ENCODE measurements at regions not wholly inside any gene's neighbourhood (a gene's known extent, or its start where the extent isn't known, plus 50 kb on each side); places are given as distances from the start of the nearest gene placed in this dataset.

GRCh38 chr6:142694054-142694453 lies 250.9 kb downstream of the HIVEP2 start:
- peaks cover 20% of the 10 kb centered on the region for H3K4me1 ChIP-seq (ENCODE audit: insufficient read depth, low read length)
- no peaks in the 10 kb centered on the region for H3K9me3 ChIP-seq (ENCODE audit: control insufficient read depth, insufficient read depth, low read length)
- no peak overlapping the region for H3K9ac ChIP-seq (ENCODE audit: low read depth, low read length)
- no peaks in the 10 kb centered on the region for H3K36me3 ChIP-seq (ENCODE audit: insufficient read depth, low read length)

- H3K9ac ChIP-seq (ENCODE audit: low read depth, low read length) = no peak overlapping the region
- no peaks in the 10 kb centered on the region for H3K36me3 ChIP-seq (ENCODE audit: insufficient read depth, low read length)
- H3K4me1 ChIP-seq (ENCODE audit: insufficient read depth, low read length) = peaks cover 20% of the 10 kb centered on the region
These were observed 250.0 kb downstream of the HIVEP2 start for GRCh38 chr6:142695016-142695415.

GRCh38 chr6:142696123-142697000 lies 248.6 kb downstream of the HIVEP2 start:
- Histone ChIP-seq H3K4me1 (ENCODE audit: insufficient read depth, low read length) (peaks cover 20% of the 10 kb centered on the region), H3K9ac (ENCODE audit: low read depth, low read length) (no peak overlapping the region), H3K36me3 (ENCODE audit: insufficient read depth, low read length) (no peaks in the 10 kb centered on the region), H3K9me3 (ENCODE audit: control insufficient read depth, insufficient read depth, low read length) (no peaks in the 10 kb centered on the region)

More at GRCh38 chr6:142695016-142695415, 250.0 kb downstream of the HIVEP2 start:
- H3K9me3 ChIP-seq (ENCODE audit: control insufficient read depth, insufficient read depth, low read length) = no peaks in the 10 kb centered on the region

GRCh38 chr6:142697001-142697335 lies 248.0 kb downstream of the HIVEP2 start:
- Histone ChIP-seq H3K36me3 (ENCODE audit: insufficient read depth, low read length) (no peaks in the 10 kb centered on the region), H3K9me3 (ENCODE audit: control insufficient read depth, insufficient read depth, low read length) (no peaks in the 10 kb centered on the region), H3K9ac (ENCODE audit: low read depth, low read length) (no peak overlapping the region), H3K4me1 (ENCODE audit: insufficient read depth, low read length) (peaks cover 20% of the 10 kb centered on the region)

GRCh38 chr6:142697922-142698321 lies 247.1 kb downstream of the HIVEP2 start:
- peaks cover 16% of the 10 kb centered on the region for H3K4me1 ChIP-seq (ENCODE audit: insufficient read depth, low read length)
- H3K9ac ChIP-seq (ENCODE audit: low read depth, low read length) = no peak overlapping the region
- H3K36me3 ChIP-seq (ENCODE audit: insufficient read depth, low read length) = no peaks in the 10 kb centered on the region
- H3K9me3 ChIP-seq (ENCODE audit: control insufficient read depth, insufficient read depth, low read length) = no peaks in the 10 kb centered on the region

- H3K9ac ChIP-seq (ENCODE audit: low read depth, low read length) = no peak overlapping the region
- H3K9me3 ChIP-seq (ENCODE audit: control insufficient read depth, insufficient read depth, low read length) = no peaks in the 10 kb centered on the region
- H3K4me1 ChIP-seq (ENCODE audit: insufficient read depth, low read length) = peaks cover 11% of the 10 kb centered on the region
- no peaks in the 10 kb centered on the region for H3K36me3 ChIP-seq (ENCODE audit: insufficient read depth, low read length)
These were observed 246.2 kb downstream of the HIVEP2 start for GRCh38 chr6:142698751-142699150.

- Histone ChIP-seq H3K9me3 (ENCODE audit: control insufficient read depth, insufficient read depth, low read length) (no peaks in the 10 kb centered on the region), H3K36me3 (ENCODE audit: insufficient read depth, low read length) (no peaks in the 10 kb centered on the region), H3K9ac (ENCODE audit: low read depth, low read length) (no peak overlapping the region), H3K4me1 (ENCODE audit: insufficient read depth, low read length) (peaks cover 11% of the 10 kb centered on the region)
These were observed 245.6 kb downstream of the HIVEP2 start for GRCh38 chr6:142699391-142699790.

GRCh38 chr6:142700032-142700431 lies 244.9 kb downstream of the HIVEP2 start:
- Histone ChIP-seq H3K4me1 (ENCODE audit: insufficient read depth, low read length) (peaks cover 11% of the 10 kb centered on the region), H3K36me3 (ENCODE audit: insufficient read depth, low read length) (no peaks in the 10 kb centered on the region), H3K9ac (ENCODE audit: low read depth, low read length) (no peak overlapping the region), H3K9me3 (ENCODE audit: control insufficient read depth, insufficient read depth, low read length) (no peaks in the 10 kb centered on the region)

GRCh38 chr6:142700671-142701312 lies 244.2 kb downstream of the HIVEP2 start:
- peaks cover 11% of the 10 kb centered on the region for H3K4me1 ChIP-seq (ENCODE audit: insufficient read depth, low read length)
- H3K9me3 ChIP-seq (ENCODE audit: control insufficient read depth, insufficient read depth, low read length) = no peaks in the 10 kb centered on the region
- no peak overlapping the region for H3K9ac ChIP-seq (ENCODE audit: low read depth, low read length)
- no peaks in the 10 kb centered on the region for H3K36me3 ChIP-seq (ENCODE audit: insufficient read depth, low read length)
